Erythroblast (primary cell): ENCODE measurements at regions not wholly inside any gene's neighbourhood (a gene's known extent, or its start where the extent isn't known, plus 50 kb on each side); places are given as distances from the start of the nearest gene placed in this dataset.
"Not testable (repeated sequence)": the region's sequence is repeated elsewhere in the genome, so short reads cannot be mapped to it uniquely, and the experiment has no call there.

ENCODE experiments used
- GATA1 ChIP-seq: IDR thresholded peaks from 2 replicates; pipeline ENCODE4 v1.6.1; 2011; ENCODE audit warnings: low read depth, mild to moderate bottlenecking, control low read depth, low read length, moderate library complexity
- POLR2A ChIP-seq: IDR thresholded peaks from 2 replicates; pipeline ENCODE4 v1.6.1; 2011; ENCODE audit warnings: mild to moderate bottlenecking, low read length

DNA sequence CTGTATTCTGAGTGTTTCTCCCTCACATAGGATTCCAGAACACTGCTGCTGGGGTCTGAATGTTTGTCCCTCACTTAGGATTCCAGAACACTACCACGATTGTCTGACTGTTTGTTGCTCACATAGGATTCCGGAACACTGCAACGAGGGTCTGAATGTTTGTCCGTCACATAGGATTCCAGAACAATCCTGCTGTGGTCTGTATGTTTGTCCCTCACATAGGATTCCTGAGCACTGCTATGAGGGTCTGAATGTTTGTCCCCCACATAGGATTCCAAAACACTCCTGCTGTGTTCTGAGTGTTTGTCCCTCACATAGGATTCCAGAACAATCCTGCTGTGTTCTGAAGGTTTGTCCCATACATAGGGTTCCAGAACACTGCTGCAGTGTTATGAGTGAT is 215.8 kb downstream of the FOXD4L6 start:
- TF ChIP-seq POLR2A, GATA1: not testable (repeated sequence)
